ENCODE measurements at regions not wholly inside any gene's neighbourhood (a gene's known extent, or its start where the extent isn't known, plus 50 kb on each side); places are given as distances from the start of the nearest gene placed in this dataset.
"Not testable (repeated sequence)": the region's sequence is repeated elsewhere in the genome, so short reads cannot be mapped to it uniquely, and the experiment has no call there.

- intact Hi-C loops (cut with DNase I), result no loop called here
- ATAC-seq (no peak), DNase-seq (ENCODE audit: low spot score) (no peak)
Measured at GRCh38 chr1:238962941-238963340, 423.4 kb upstream of the CHRM3 start.

- DNase-seq (ENCODE audit: low spot score), result no peak
- ATAC-seq, result no peak
- intact Hi-C loops (cut with DNase I), result no loop called here
Measured at GRCh38 chr1:238961790-238962189, 424.6 kb upstream of the CHRM3 start.

DNA sequence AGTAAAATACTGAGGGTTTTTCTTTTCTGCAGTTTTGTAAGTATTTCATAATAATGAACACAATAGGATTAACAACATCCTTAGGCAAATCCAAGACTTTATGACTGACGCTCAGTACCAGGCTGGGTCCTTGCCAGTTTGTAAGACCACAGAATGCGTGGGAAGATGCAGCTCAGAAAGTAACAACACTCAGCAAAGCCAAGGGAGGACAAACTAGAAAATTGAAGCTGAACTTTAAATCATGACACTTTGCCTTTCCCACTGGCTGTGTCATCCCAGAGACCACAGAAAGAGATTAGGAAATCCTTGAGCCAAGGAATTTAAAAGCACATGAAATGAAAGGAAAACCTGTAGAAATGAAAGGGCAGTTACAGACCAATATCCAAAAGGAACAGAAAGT is 426.3 kb upstream of the CHRM3 start:
- intact Hi-C loops (cut with DNase I), result no loop called here
- no peak for ATAC-seq
- DNase-seq (ENCODE audit: low spot score), result no peak

DNA sequence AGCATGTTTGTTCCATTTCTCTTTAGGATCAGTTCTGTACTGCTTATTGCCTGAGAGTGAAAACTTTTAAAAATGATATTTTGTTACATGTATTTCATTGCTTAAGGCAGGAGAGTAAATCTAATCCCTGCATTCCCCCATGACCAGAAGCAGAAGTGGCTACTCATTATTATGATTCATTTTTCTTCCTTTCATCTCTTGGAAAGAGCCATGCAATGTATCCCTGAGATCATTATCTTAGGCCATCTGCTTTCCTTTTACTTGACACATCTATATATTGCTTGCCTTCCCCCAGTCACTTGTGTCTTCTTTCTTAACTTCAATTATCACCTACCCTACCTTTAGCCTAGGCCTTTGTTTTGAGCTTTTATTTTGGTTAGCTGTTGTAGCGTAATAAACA is 430.4 kb upstream of the CHRM3 start:
- DNase-seq (ENCODE audit: low spot score) (no peak), ATAC-seq (no peak)
- intact Hi-C loops (cut with DNase I), result no loop called here

- ATAC-seq, result no peak
- no peak for DNase-seq (ENCODE audit: low spot score)
- intact Hi-C loops (cut with DNase I), result no loop called here
Measured at GRCh38 chr1:238954865-238955264, 431.5 kb upstream of the CHRM3 start.

DNA sequence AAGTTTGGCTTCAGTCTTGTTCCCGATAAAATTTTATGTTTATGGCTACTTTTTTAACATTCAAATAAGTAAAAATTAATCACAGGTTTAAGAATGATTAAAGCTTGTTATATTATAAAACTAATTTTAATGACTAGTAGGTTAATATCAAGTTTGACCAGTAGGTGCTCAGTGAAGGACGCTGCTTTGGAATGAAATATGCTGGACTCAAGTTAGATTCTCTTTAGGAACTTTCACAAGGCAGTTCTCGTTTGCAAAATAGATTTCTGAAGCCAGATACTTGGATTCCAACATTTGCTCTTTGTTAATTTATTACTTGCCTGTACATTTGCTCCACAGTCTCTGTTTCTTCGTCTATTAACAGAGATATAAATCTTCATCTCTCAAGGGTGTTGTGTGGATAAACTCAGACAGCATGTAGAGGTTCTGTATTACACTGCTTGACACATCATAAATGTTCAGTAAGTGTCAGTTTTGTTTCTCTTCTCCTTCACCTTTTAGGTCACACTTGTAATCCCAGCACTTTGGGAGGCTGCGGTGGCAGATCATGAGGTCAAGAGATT is 432.8 kb upstream of the CHRM3 start:
- no peak for ATAC-seq
- no peak for DNase-seq (ENCODE audit: low spot score)
- intact Hi-C loops (cut with DNase I), result no loop called here

GRCh38 chr1:238951809-238952208 is 434.6 kb upstream of the CHRM3 start:
- no peak for ATAC-seq
- intact Hi-C loops (cut with DNase I), result no loop called here
- no peak for DNase-seq (ENCODE audit: low spot score)

DNA sequence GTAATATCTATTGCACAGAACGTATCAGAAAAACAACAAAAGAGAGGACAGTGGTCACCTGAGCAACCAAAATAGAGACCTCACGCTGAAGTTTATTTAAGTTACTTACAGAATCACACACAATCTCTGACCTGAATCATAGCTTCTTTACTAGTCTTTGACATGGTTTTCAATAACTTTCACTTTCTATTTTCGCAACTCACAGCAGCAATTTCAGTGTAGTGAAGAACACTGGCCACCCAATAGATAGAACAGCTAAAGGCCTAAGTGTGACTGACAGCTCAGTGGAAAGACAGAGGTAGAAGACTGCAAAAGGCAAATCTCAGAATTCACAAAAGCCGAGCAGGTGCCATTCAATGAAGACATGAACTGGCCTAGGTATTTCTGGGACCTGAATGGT is 435.6 kb upstream of the CHRM3 start:
- intact Hi-C loops (cut with DNase I), result no loop called here
- ATAC-seq, result no peak
- no peak for DNase-seq (ENCODE audit: low spot score)

GRCh38 chr1:238950017-238950416 is 436.4 kb upstream of the CHRM3 start:
- DNase-seq (ENCODE audit: low spot score) (no peak), ATAC-seq (no peak)
- intact Hi-C loops (cut with DNase I), result no loop called here

DNA sequence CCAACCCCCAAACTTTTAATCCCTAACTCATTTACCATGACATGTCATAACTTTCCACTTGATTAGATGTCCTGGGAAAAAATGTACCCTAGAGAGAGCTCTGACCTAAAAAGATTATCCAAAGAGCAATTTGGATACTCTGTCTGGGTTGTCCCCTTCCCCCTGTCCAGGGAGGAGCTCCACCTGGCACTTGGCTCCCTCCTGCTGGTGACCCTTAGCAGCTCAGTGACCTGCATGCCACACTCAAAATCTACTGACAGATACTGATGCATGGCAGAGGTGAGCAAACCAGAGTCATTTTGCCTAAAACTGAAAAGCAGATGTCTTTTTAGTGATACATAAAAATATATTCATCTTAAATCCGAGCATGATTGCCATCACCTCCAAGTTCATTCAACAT is 442.3 kb upstream of the CHRM3 start:
- DNase-seq (ENCODE audit: low spot score) (no peak), ATAC-seq (no peak)
- intact Hi-C loops (cut with DNase I), result no loop called here

GRCh38 chr1:238927899-238928298 is 458.5 kb upstream of the CHRM3 start:
- ATAC-seq (no peak), DNase-seq (ENCODE audit: low spot score) (no peak)
- intact Hi-C loops (cut with DNase I), result no loop called here

- no peak for DNase-seq (ENCODE audit: low spot score)
- ATAC-seq, result no peak
- intact Hi-C loops (cut with DNase I), result no loop called here
Measured at GRCh38 chr1:238916828-238917227, 469.5 kb upstream of the CHRM3 start.

DNA sequence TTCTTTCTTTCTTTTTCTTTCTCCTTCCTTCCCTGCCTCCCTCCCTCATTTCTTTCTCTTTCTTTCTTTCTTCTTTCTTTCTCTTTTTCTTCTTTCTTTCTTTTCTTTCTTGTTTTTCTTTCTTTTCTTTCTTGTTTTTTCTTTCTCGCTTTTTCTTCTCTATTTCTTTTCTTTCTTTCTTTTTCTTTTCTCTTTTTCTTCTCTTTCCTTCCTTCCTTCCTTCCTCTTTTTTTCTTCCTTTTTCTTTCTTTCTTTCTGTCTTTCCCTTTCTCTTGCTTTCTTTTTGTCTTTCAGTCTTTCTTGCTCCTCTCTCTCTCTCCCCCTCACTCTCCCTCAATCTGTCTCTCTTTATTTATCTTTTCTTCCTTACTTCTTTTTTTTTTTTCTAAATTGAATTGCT is 472.0 kb upstream of the CHRM3 start:
- ATAC-seq (no peak), DNase-seq (ENCODE audit: low spot score) (no peak)
- intact Hi-C loops (cut with DNase I), result no loop called here

GRCh38 chr1:238913210-238913609 is 473.2 kb upstream of the CHRM3 start:
- ATAC-seq (no peak), DNase-seq (ENCODE audit: low spot score) (no peak)

DNA sequence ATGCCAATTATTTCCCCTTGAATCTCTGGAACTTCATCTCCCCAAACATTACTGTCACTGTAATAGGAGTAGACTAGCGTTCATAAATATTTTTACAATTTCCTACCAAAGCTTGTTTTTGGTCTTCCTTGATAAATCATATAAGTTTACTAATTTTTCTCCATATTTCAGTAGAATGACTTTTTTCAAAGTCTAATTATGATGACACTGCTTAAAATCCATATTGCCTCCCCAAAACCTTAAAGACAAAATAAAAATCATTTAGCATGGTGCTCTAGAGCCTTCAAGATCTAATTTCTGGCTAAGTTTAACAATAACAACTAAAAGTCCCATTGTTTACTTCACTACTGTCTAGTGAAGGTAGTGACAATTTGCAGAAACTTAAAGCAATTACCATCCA is 474.2 kb upstream of the CHRM3 start:
- ATAC-seq, result no peak
- no peak for DNase-seq (ENCODE audit: low spot score)
- intact Hi-C loops (cut with DNase I), result no loop called here

More at GRCh38 chr1:238913210-238913609, 473.2 kb upstream of the CHRM3 start:
- intact Hi-C loops (cut with DNase I), result no loop called here

- intact Hi-C loops (cut with DNase I); DNase-seq (ENCODE audit: low spot score); ATAC-seq: not testable (repeated sequence)
Measured at GRCh38 chr1:238902752-238903151, 483.6 kb upstream of the CHRM3 start.

GRCh38 chr1:238900334-238900865 is 486.0 kb upstream of the CHRM3 start:
- DNase-seq (ENCODE audit: low spot score) (no peak), ATAC-seq (no peak)
- intact Hi-C loops (cut with DNase I), result no loop called here

DNA sequence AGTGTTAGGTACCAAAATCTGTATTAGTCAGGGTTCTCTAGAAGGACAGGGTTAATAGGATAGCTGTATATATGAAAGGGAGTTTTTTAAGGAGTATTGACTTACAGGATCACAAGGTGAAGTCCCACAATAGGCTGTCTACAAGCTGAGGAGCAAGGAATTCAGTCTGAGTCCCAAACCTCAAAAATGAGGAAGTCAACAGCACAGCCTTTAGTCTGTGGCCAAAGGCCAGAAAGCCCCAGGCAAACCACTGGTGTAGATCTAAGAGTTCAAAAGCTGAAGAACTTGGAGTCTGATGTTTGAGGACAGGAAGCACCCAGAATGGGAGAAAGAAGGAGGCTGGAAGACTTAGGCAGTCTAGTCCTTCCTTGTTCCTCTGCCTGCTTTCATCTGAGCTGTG is 487.5 kb upstream of the CHRM3 start:
- no peak for DNase-seq (ENCODE audit: low spot score)
- ATAC-seq, result no peak
- intact Hi-C loops (cut with DNase I), result no loop called here

- DNase-seq (ENCODE audit: low spot score) (no peak), ATAC-seq (no peak)
- intact Hi-C loops (cut with DNase I), result no loop called here
Measured at GRCh38 chr1:238895911-238896310, 490.5 kb upstream of the CHRM3 start.

DNA sequence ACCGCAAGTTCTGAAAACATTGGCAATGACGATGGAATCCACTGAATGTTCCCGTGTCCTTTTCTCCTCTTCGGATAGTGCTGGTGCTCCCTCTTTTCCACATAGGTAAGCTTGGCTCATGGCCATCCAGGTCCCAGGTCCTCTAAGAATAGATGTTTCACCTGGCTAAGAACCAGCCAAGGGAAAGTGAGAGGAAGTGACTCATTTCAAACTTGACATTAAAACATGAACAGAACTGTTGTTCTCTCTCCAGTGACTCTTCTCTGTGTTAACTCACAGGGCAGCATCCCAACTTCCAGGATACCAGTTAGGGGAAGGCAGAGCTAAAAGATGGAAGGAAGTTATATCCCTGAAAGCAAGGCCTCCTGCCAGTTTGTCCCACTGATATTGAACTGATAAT is 493.8 kb upstream of the CHRM3 start:
- ATAC-seq, result no peak
- intact Hi-C loops (cut with DNase I), result no loop called here
- no peak for DNase-seq (ENCODE audit: low spot score)

GRCh38 chr1:238861342-238862066 is 524.9 kb upstream of the CHRM3 start:
- ATAC-seq, result no peak

More at GRCh38 chr1:238861342-238862066, 524.9 kb upstream of the CHRM3 start:
- DNase-seq (ENCODE audit: low spot score), result no peak
- intact Hi-C loops (cut with DNase I), result no loop called here
